C4-2B (cell line): ENCODE measurements at regions not wholly inside any gene's neighbourhood (a gene's known extent, or its start where the extent isn't known, plus 50 kb on each side); places are given as distances from the start of the nearest gene placed in this dataset.

Experiments used
- H3K27ac ChIP-seq: fragments of 450-650 bp; 2 replicates; pipeline ENCODE4 v1.5.1; 2017
- ZFX ChIP-seq: fragments of 450-650 bp; IDR thresholded peaks from 2 replicates; pipeline ENCODE4 v1.6.1; 2017
- TF ChIP-seq, protein P1 (sequence below): fragments of 450-650 bp; conservative IDR thresholded peaks from 2 replicates; pipeline ENCODE4 v1.5.1; 2017; ENCODE audit warnings: mild to moderate bottlenecking

DNA sequence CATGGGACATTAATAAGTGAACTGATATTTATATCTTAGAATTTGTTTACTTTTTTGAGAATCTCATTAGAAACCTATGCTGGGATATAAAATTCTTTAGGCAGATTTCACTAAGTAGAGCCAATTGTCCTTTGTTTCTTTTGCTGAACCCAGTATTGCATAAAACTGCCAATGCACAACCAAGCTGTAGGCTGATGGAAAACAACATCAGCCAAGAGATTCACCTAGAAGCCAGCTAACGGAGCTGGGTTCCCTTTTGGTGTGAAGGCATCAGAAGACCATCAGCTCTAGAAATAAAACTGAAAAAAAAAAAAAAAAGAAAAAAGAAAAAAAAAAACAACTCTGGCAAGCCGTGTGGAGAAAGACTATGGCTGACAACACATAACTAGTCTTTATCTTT is 328.2 kb upstream of the PDE3A start:
- no peak overlapping the region for H3K27ac ChIP-seq
- no peak for TF ChIP-seq ZFX
- TF ChIP-seq, protein P1, sequence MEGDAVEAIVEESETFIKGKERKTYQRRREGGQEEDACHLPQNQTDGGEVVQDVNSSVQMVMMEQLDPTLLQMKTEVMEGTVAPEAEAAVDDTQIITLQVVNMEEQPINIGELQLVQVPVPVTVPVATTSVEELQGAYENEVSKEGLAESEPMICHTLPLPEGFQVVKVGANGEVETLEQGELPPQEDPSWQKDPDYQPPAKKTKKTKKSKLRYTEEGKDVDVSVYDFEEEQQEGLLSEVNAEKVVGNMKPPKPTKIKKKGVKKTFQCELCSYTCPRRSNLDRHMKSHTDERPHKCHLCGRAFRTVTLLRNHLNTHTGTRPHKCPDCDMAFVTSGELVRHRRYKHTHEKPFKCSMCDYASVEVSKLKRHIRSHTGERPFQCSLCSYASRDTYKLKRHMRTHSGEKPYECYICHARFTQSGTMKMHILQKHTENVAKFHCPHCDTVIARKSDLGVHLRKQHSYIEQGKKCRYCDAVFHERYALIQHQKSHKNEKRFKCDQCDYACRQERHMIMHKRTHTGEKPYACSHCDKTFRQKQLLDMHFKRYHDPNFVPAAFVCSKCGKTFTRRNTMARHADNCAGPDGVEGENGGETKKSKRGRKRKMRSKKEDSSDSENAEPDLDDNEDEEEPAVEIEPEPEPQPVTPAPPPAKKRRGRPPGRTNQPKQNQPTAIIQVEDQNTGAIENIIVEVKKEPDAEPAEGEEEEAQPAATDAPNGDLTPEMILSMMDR = no peak

DNA sequence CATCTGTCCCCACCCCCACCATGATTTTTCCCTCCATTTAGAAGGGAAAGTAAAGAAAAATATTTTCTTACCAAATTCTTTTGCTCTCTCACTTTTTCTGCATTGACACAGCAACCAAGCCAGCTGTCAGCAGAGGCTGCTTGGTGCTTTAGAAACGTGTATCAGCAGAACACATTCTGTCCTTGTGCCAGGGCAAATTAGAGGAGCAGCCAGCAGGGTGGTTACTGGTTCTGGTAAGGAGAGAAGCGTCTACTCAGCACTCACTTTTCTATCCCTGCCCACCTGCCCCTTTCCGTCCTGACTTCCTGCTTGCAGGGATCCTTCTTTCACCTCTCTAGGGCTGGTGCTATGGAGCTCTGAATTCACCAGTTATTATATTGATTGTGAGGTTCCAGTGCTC is 327.5 kb upstream of the PDE3A start:
- H3K27ac ChIP-seq = no peak overlapping the region
- TF ChIP-seq, protein P1 = no peak

DNA sequence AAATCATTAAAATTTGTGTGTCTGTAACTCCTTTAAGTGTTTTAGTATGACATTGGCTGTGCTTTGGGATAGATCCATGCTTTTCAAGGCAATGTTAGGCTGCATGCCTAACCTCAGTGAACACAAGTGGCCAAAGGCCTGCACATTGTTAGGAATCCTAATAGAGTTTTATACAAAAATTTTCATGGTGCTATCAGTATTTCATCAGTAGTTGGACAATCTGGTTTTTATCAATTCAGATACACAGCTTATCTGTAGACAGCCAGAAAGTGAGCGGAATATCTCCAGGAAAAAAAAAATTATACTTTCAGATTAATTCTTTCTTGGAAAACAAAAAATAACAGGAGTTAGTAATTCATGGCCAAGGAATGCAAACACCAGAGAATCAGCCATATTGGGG is 324.0 kb upstream of the PDE3A start:
- no peak overlapping the region for H3K27ac ChIP-seq
- TF ChIP-seq ZFX = no peak
- TF ChIP-seq, protein P1 = no peak

DNA sequence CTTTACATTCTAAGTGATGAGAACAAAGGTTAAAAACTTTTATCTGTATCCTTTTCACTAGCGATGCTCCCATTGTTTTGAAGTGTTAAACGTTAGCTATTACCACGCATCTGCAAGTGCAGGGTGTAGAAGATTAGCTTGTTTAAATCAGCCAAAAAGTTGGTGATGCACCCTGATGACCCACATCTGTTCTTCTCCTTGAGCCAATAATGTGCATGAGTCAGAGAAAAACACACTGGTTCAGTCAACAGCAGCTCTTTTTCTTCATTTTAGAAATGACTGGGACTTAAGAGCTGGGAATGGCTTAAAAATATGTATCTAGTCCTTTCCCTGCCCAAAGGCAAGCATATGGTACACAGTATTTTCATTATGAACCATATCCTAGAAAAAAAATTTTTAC is 323.5 kb upstream of the PDE3A start:
- no peak for TF ChIP-seq ZFX
- TF ChIP-seq, protein P1 = no peak
- H3K27ac ChIP-seq = no peak overlapping the region

DNA sequence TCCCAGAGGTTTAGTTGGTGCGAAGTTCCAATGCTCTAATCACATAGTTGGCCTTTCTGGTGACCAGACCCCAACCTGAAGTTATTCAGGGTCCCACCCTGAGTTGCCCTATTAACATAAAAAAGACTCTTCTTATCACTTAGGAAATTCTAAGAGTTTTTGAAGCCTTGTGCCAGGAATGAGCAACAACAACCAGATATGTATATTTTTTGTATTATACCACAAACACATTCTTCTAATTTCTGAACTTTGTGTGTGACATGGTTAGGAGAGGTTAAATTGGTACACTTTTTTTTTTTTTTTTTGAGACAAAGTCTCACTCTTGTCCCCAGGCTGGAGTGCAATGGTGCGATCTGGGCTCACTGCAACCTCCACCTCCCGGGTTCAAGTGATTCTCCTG is 320.4 kb upstream of the PDE3A start:
- TF ChIP-seq, protein P1 = no peak
- TF ChIP-seq ZFX = no peak
- no peak overlapping the region for H3K27ac ChIP-seq

DNA sequence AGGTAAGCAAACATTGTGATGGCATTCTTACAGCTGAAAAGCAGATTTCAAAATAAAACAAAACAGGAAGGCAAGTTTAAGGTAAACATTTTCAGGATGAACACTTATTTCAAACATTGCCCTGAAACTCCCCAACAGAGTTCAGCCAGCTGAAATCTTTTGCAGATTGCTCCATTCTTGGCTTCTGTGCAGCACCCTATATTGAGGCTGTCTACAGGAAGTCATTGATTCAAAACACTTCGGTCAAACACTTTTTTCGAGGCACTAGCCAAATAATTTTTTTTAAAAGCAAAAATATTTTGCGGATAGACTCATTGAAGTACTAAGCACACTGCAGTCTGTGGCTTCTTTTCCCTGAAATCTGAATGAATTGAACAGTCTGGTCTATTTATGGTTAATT is 318.1 kb upstream of the PDE3A start:
- no peak for TF ChIP-seq ZFX
- TF ChIP-seq, protein P1 = no peak
- no peak overlapping the region for H3K27ac ChIP-seq

- H3K27ac ChIP-seq = no peak overlapping the region
- TF ChIP-seq ZFX = no peak
- TF ChIP-seq, protein P1 = no peak
Observed at GRCh38 chr12:20053782-20054181, 314.6 kb upstream of the PDE3A start.
